Endodermal cell (in vitro differentiated cells): ENCODE measurements at regions not wholly inside any gene's neighbourhood (a gene's known extent, or its start where the extent isn't known, plus 50 kb on each side); places are given as distances from the start of the nearest gene placed in this dataset.
A peak's percentile ranks its signal among the peaks of the same experiment; 100 is the strongest.

Experiments used
- DNase-seq: peaks from one replicate; pipeline ENCODE4 v3.0.0-alpha.2; 2017
- H3K27ac ChIP-seq: 2 replicates; pipeline ENCODE4 v1.5.1; 2013; ENCODE audit warnings: mild to moderate bottlenecking, low read depth, low read length, moderate library complexity
- H3K27me3 ChIP-seq: 2 replicates; pipeline ENCODE4 v1.6.1; 2013; ENCODE audit warnings: mild to moderate bottlenecking, low read length, moderate library complexity; ENCODE audit not compliant: insufficient read depth, control insufficient read depth, poor library complexity, severe bottlenecking
- H3K36me3 ChIP-seq: 2 replicates; pipeline ENCODE4 v1.7.0; 2013; ENCODE audit warnings: mild to moderate bottlenecking, low read length, moderate library complexity; ENCODE audit not compliant: control insufficient read depth, insufficient read depth
- H3K4me1 ChIP-seq: one replicate; pipeline ENCODE4 v1.7.0; 2013; ENCODE audit warnings: low read length; ENCODE audit not compliant: control insufficient read depth, insufficient read depth
- H3K4me3 ChIP-seq: 2 replicates; pipeline ENCODE4 v1.5.1; 2013; ENCODE audit warnings: mild to moderate bottlenecking, low read length, moderate library complexity
- H3K9ac ChIP-seq: 2 replicates; pipeline ENCODE4 v1.6.1; 2013; ENCODE audit warnings: mild to moderate bottlenecking, low read length, moderate library complexity; ENCODE audit not compliant: poor library complexity, severe bottlenecking; ENCODE audit errors: extremely low read depth
- H3K9me3 ChIP-seq: 2 replicates; pipeline ENCODE4 v1.6.1; 2013; ENCODE audit warnings: mild to moderate bottlenecking, low read length, moderate library complexity; ENCODE audit not compliant: control insufficient read depth
- H3K27ac Mint-ChIP-seq: 2 replicates; pipeline ENCODE4 v1.8.0; 2020; ENCODE audit warnings: mixed read lengths
- H3K27me3 Mint-ChIP-seq: 2 replicates; pipeline ENCODE4 v1.8.0; 2021; ENCODE audit warnings: mild to moderate bottlenecking, mixed read lengths; ENCODE audit not compliant: insufficient read depth
- H3K36me3 Mint-ChIP-seq: 2 replicates; pipeline ENCODE4 v1.8.0; 2020; ENCODE audit warnings: low read depth, mixed read lengths
- H3K4me1 Mint-ChIP-seq: 2 replicates; pipeline ENCODE4 v1.8.0; 2020; ENCODE audit warnings: mixed read lengths
- H3K4me3 Mint-ChIP-seq: 2 replicates; pipeline ENCODE4 v1.8.0; 2020; ENCODE audit warnings: mild to moderate bottlenecking, moderate library complexity, mixed read lengths
- H3K9me3 Mint-ChIP-seq: 2 replicates; pipeline ENCODE4 v1.8.0; 2020; ENCODE audit warnings: mild to moderate bottlenecking, mixed read lengths
- CTCF ChIP-seq: fragments of 200-600 bp; sonication (generic); conservative IDR thresholded peaks from 2 replicates; pipeline ENCODE4 v1.5.0; 2021; ENCODE audit warnings: antibody characterized with exemption, mild to moderate bottlenecking
- WGBS, 2 experiments: methylation state at CpG; one replicate each; pipeline versions ENCODE4 v1.1.5 to v1.1.7; 2013; ENCODE audit warnings: missing lambda C conversion rate in 2 of 2, mixed read lengths in 1 of 2; ENCODE audit not compliant: insufficient coverage in 1 of 2, insufficient read length in 1 of 2; 5-methylcytosine and 5-hydroxymethylcytosine counted together

- TF ChIP-seq CTCF: no peak
- no peaks in the 10 kb centered on the region for H3K27me3 ChIP-seq
- H3K9ac ChIP-seq: no peak overlapping the region
- no peaks in the 10 kb centered on the region for H3K4me1 ChIP-seq
- Mint-ChIP-seq H3K27ac (peak overlapping the region; percentile 6), H3K4me3 (no peak overlapping the region), H3K27me3 (no peaks in the 10 kb centered on the region), H3K36me3 (no peaks in the 10 kb centered on the region), H3K4me1 (no peaks in the 10 kb centered on the region), H3K9me3 (no peaks in the 10 kb centered on the region)
- no peaks in the 10 kb centered on the region for H3K9me3 ChIP-seq
- DNase-seq: no peak
- no peak overlapping the region for H3K27ac ChIP-seq
- no peaks in the 10 kb centered on the region for H3K36me3 ChIP-seq
- H3K4me3 ChIP-seq: no peak overlapping the region
- WGBS, 2 experiments: 88 to 92% methylated on average over 8 to 11 of the region's 11 CpGs
Observed at GRCh38 chr5:2324788-2325187, 426.7 kb downstream of the IRX2 start.

GRCh38 chr5:2320611-2321010 lies 430.9 kb downstream of the IRX2 start:
- H3K4me3 ChIP-seq: no peak overlapping the region
- peaks cover 2% of the 10 kb centered on the region for H3K9me3 ChIP-seq
- H3K27me3 Mint-ChIP-seq: no peaks in the 10 kb centered on the region
- no peak for TF ChIP-seq CTCF
- 89 to 93% methylated on average over 7 of the region's 7 CpGs for WGBS, 2 experiments
- peaks cover 1% of the 10 kb centered on the region for H3K9me3 Mint-ChIP-seq
- H3K36me3 Mint-ChIP-seq: no peaks in the 10 kb centered on the region
- H3K36me3 ChIP-seq: no peaks in the 10 kb centered on the region
- no peaks in the 10 kb centered on the region for H3K4me1 ChIP-seq
- no peak overlapping the region for H3K9ac ChIP-seq
- no peaks in the 10 kb centered on the region for H3K27me3 ChIP-seq
- no peak overlapping the region for H3K4me3 Mint-ChIP-seq
- no peaks in the 10 kb centered on the region for H3K4me1 Mint-ChIP-seq
- H3K27ac Mint-ChIP-seq: no peak overlapping the region
- DNase-seq: no peak
- no peak overlapping the region for H3K27ac ChIP-seq

DNA sequence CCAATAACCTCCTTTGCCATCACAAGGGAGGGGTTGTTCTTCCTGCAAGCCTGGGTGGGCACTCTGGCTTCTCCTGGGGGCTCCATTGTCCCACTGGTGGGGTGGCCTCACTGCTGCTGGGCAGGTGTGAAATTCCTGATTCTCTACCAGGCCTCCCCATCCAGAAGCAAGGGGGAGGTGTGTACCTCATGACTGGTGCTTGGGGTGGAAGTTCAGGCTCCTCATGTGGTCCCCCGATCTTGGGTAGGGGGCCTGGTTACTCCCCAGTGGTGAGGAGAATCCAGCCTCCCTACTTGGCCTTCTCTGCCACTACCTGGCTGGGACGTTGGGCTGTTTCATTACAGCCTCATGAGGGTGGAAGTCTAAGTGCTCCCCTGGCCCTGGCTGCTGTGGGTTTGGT lies 433.9 kb downstream of the IRX2 start:
- H3K36me3 Mint-ChIP-seq: no peaks in the 10 kb centered on the region
- no peak for DNase-seq
- Histone ChIP-seq H3K4me1 (no peaks in the 10 kb centered on the region), H3K27me3 (no peaks in the 10 kb centered on the region), H3K36me3 (no peaks in the 10 kb centered on the region), H3K9me3 (peaks cover 4% of the 10 kb centered on the region), H3K4me3 (no peak overlapping the region), H3K27ac (no peak overlapping the region), H3K9ac (no peak overlapping the region)
- H3K27ac Mint-ChIP-seq: no peak overlapping the region
- TF ChIP-seq CTCF: no peak
- H3K9me3 Mint-ChIP-seq: peaks cover 15% of the 10 kb centered on the region
- H3K4me3 Mint-ChIP-seq: no peak overlapping the region
- H3K4me1 Mint-ChIP-seq: no peaks in the 10 kb centered on the region
- H3K27me3 Mint-ChIP-seq: no peaks in the 10 kb centered on the region
- 95% methylated on average over 2 of the region's 2 CpGs; no CpG with 5 or more reads in 1 of the 2 experiments for WGBS, 2 experiments
